Right lobe of liver (tissue), 6 donors: ENCODE measurements at regions not wholly inside any gene's neighbourhood (a gene's known extent, or its start where the extent isn't known, plus 50 kb on each side); places are given as distances from the start of the nearest gene placed in this dataset.

Source experiments
- ATAC-seq, 4 donors: fragments of 200-7000 bp; cut with Tn5 transposase; one replicate each; pipeline ENCODE4 v1.9.1; 2020; ENCODE audit warnings: mild to moderate bottlenecking in 4 of 4, moderate library complexity in 4 of 4
- DNase-seq, 3 donors: peaks; one replicate each; pipeline ENCODE4 v3.0.0-alpha.2; 2020
- H3K27ac ChIP-seq, 3 donors: fragments of 200-600 bp; one replicate each; pipeline ENCODE4 v1.8.0; 2022
- H3K27me3 ChIP-seq, 2 donors: fragments of 200-600 bp; one replicate each; pipeline ENCODE4 v1.8.0; 2022
- H3K36me3 ChIP-seq, 4 donors: fragments of 200-600 bp; sonication (generic) in 1 of 4; one replicate each; pipeline versions ENCODE4 v1.5.1 to v1.8.0; 2017 to 2022; ENCODE audit warnings: control low read depth in 1 of 4
- H3K4me1 ChIP-seq, 4 donors: fragments of 200-600 bp; sonication (generic) in 1 of 4; one replicate each; pipeline versions ENCODE4 v1.5.1 to v1.8.0; 2017 to 2022; ENCODE audit warnings: control low read depth in 1 of 4
- H3K4me3 ChIP-seq, 3 donors: fragments of 200-600 bp; one replicate each; pipeline ENCODE4 v1.8.0; 2022
- H3K9me3 ChIP-seq, 4 donors: fragments of 200-600 bp; sonication (generic) in 1 of 4; one replicate each; pipeline versions ENCODE4 v1.5.1 to v1.8.0; 2017 to 2022; ENCODE audit warnings: control low read depth in 1 of 4
- CTCF ChIP-seq, 4 donors: fragments of 200-600 bp in 3 of 4; fragments of 450-650 bp in 1 of 4; IDR thresholded peaks; one replicate each; pipeline versions ENCODE4 v1.5.1 to v1.8.0; 2016 to 2022; ENCODE audit warnings: antibody characterized with exemption in 4 of 4, mild to moderate bottlenecking in 2 of 4
- POLR2A ChIP-seq: fragments of 450-650 bp; IDR thresholded peaks from one replicate; pipeline ENCODE4 v1.6.1; 2017; ENCODE audit warnings: antibody characterized with exemption, mild to moderate bottlenecking
- WGBS: methylation state at CpG from one replicate; pipeline ENCODE4 v1.1.6; 2018; ENCODE audit warnings: low coverage, low lambda C conversion rate; ENCODE audit not compliant: insufficient coverage; ENCODE audit errors: missing lambda C conversion rate; 5-methylcytosine and 5-hydroxymethylcytosine counted together
- intact Hi-C, 2 donors: fragments of 100-400 bp; cut with DNase I; formaldehyde crosslinking; loops; one replicate each; pipeline versions ENCODE4 v1.11.2 to v1.14.1; 2022
- donor health status: DM: no; HTN: yes; CAD: no.
- donor health status: DM: no; HTN: no; CAD: no.
- donor health status: DM: no; HTN: no; CAD: no.
- donor health status: DM: no; HTN: yes; CAD: no.
- donor health status: DM: no; HTN: yes; CAD: no.

GRCh38 chr2:82896117-82896516, 1563.0 kb downstream of the SUCLG1 start:
- no peak overlapping the region for H3K4me3 ChIP-seq
- intact Hi-C loops = no loop called here
- H3K4me1 ChIP-seq = no peaks in the 10 kb centered on the region
- DNase-seq = no peak
- WGBS = 91% methylated on average over 3 of the region's 6 CpGs
- H3K36me3 ChIP-seq = no peaks in the 10 kb centered on the region
- no peak for TF ChIP-seq CTCF (IDR thresholded peaks at IDR 0.05)
- TF ChIP-seq POLR2A = no peak
- H3K27ac ChIP-seq = no peak overlapping the region
- no peaks in the 10 kb centered on the region for H3K27me3 ChIP-seq
- ATAC-seq = no peak
- H3K9me3 ChIP-seq = no peaks in the 10 kb centered on the region

GRCh38 chr2:82893190-82893589, 1565.9 kb downstream of the SUCLG1 start:
- no peak for ATAC-seq
- no peak overlapping the region for H3K27ac ChIP-seq
- no peak for TF ChIP-seq CTCF (IDR thresholded peaks at IDR 0.05)
- TF ChIP-seq POLR2A = no peak
- no peaks in the 10 kb centered on the region for H3K36me3 ChIP-seq
- no peaks in the 10 kb centered on the region for H3K27me3 ChIP-seq
- H3K4me1 ChIP-seq = no peaks in the 10 kb centered on the region
- WGBS = 0% methylated on average over 1 of the region's 2 CpGs
- intact Hi-C loops = no loop called here
- DNase-seq = no peak
- H3K9me3 ChIP-seq = no peaks in the 10 kb centered on the region
- no peak overlapping the region for H3K4me3 ChIP-seq

- Histone ChIP-seq H3K27ac (no peak overlapping the region), H3K36me3 (no peaks in the 10 kb centered on the region), H3K27me3 (no peaks in the 10 kb centered on the region), H3K4me3 (no peak overlapping the region), H3K4me1 (no peaks in the 10 kb centered on the region), H3K9me3 (no peaks in the 10 kb centered on the region)
- ATAC-seq = no peak
- TF ChIP-seq CTCF (IDR thresholded peaks at IDR 0.05) = no peak
- no peak for TF ChIP-seq POLR2A
- DNase-seq = no peak
- 50% methylated on average over 2 of the region's 2 CpGs for WGBS
- intact Hi-C loops = no loop called here
Measured at GRCh38 chr2:82879803-82880202, 1579.3 kb downstream of the SUCLG1 start.

- no CpG with 5 or more reads among the region's 6 CpGs for WGBS
- TF ChIP-seq CTCF (IDR thresholded peaks at IDR 0.05) (no peak), POLR2A (no peak)
- no peaks in the 10 kb centered on the region for H3K9me3 ChIP-seq
- ATAC-seq (no peak), DNase-seq (no peak)
- H3K36me3 ChIP-seq = no peaks in the 10 kb centered on the region
- no peak overlapping the region for H3K4me3 ChIP-seq
- no peak overlapping the region for H3K27ac ChIP-seq
- intact Hi-C loops = no loop called here
- H3K4me1 ChIP-seq = no peaks in the 10 kb centered on the region
- no peaks in the 10 kb centered on the region for H3K27me3 ChIP-seq
Measured at GRCh38 chr2:82875858-82876257, 1583.2 kb downstream of the SUCLG1 start.

GRCh38 chr2:82857967-82858366, 1601.1 kb downstream of the SUCLG1 start:
- intact Hi-C loops = no loop called here
- 65% methylated on average over 5 of the region's 5 CpGs for WGBS

More at GRCh38 chr2:82857967-82858366, 1601.1 kb downstream of the SUCLG1 start:
- TF ChIP-seq POLR2A (no peak), CTCF (IDR thresholded peaks at IDR 0.05) (no peak)
- H3K4me3 ChIP-seq = no peak overlapping the region
- H3K4me1 ChIP-seq = no peaks in the 10 kb centered on the region
- no peak overlapping the region for H3K27ac ChIP-seq
- DNase-seq = no peak
- no peak for ATAC-seq
- no peaks in the 10 kb centered on the region for H3K36me3 ChIP-seq
- no peaks in the 10 kb centered on the region for H3K9me3 ChIP-seq
- no peaks in the 10 kb centered on the region for H3K27me3 ChIP-seq
